D721Med (cell line): ENCODE measurements at regions not wholly inside any gene's neighbourhood (a gene's known extent, or its start where the extent isn't known, plus 50 kb on each side); places are given as distances from the start of the nearest gene placed in this dataset.

Experiments used
- DNase-seq: peaks from one replicate; pipeline ENCODE4 v3.0.0; 2011; ENCODE audit warnings: low spot score; ENCODE audit not compliant: insufficient read length
- FAIRE-seq: peaks from 2 replicates; lab custom pipeline; 2011; peaks lifted over from hg19 to GRCh38; lab: Jason Lieb, UNC
- TF ChIP-seq, protein P1 (sequence below): IDR thresholded peaks from 2 replicates; pipeline ENCODE4 v1.5.1; 2012; ENCODE audit warnings: mild to moderate bottlenecking, control low read depth; ENCODE audit not compliant: insufficient read depth; ENCODE audit errors: missing control alignments

DNA sequence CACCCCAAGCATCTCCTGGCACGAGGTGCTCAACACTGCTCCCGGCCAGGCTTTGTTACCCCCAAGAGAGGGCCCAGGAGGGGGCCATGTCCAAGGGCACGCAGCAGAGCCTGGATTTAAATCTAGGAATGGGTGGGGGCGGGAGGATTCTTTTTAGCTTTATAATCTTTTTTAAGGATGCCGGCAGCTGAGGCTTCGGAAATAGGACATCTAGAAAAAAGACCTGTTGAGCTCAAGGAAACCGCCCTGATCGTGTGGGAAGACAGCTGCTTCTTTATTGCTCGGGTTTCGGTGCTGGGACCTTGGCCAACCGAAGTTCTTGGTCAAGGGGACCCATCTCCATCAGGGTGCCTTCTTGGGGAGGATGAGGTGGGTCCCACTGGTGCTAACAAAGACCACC, 317.9 kb downstream of the CTTN start:
- DNase-seq = no peak
- TF ChIP-seq, protein P1, sequence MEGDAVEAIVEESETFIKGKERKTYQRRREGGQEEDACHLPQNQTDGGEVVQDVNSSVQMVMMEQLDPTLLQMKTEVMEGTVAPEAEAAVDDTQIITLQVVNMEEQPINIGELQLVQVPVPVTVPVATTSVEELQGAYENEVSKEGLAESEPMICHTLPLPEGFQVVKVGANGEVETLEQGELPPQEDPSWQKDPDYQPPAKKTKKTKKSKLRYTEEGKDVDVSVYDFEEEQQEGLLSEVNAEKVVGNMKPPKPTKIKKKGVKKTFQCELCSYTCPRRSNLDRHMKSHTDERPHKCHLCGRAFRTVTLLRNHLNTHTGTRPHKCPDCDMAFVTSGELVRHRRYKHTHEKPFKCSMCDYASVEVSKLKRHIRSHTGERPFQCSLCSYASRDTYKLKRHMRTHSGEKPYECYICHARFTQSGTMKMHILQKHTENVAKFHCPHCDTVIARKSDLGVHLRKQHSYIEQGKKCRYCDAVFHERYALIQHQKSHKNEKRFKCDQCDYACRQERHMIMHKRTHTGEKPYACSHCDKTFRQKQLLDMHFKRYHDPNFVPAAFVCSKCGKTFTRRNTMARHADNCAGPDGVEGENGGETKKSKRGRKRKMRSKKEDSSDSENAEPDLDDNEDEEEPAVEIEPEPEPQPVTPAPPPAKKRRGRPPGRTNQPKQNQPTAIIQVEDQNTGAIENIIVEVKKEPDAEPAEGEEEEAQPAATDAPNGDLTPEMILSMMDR = no peak
- FAIRE-seq = no peak

DNA sequence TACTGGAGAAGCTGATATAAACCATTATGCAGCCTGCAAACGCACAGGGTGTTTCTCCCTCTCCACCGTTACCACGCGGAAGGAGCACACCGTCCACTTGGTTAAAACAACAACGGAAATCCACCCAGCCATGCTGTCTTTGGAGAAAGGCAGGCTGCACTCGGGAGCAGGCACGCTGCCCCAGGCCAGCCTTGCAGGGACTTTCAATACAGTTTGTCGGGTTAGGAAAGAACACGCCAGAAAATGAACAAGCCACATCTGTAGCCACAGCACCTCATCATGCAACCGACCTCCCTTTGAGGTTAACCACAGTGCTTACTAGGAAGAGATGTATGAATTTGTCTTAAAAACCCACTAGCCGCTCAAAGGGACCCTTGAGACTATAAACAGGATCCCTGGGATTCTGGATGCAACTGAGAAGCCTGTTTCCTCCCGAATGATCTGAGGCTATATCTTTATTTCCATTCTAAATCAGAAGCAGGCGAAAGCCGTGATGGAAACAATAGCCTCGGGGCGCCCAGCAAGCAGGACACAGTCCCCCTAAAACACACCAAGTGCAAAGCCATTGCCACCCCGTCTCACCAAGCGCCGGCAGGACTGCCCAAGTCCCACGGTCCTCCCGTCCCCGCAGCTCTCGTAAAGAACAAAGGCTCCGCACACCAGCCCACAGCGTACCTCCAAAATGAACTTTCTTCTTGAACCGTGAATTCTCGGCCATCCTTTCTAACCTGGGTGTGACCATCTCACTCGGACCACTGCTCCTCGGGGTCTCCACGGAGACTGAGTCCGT, 318.9 kb downstream of the CTTN start:
- TF ChIP-seq, protein P1 = no peak
- FAIRE-seq = no peak
- DNase-seq = no peak

DNA sequence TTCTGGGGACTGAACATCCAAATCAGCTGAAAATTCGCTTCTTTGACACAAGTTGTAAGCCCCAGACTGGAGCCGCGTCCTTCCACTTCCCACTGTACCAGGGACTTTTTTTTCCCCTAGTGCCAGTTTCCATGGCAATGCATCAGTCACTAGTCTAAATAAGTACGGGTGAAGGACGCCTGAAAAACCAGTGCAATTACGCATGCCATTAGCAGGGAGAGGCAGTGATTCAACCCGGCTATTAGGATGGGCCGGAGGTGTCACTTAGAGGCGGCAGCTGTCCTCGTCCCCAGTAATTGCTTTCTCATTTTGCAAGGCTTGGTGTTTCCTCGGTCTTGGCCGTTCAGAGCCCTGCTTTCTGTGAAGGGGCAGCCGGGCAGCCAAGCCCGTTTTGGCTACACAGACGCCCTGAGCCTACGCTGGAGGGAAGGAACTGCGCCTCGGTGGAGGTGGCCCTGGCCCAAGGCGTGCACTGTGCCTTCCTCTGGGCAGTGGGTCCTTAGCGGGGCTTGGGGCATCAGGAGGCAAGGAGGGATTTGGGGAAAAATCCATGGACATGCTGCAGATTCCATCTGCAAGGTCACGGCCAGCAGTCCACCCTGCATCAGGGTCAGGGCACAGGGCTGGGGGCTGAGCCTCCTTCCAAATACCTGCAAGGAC, 319.7 kb downstream of the CTTN start:
- DNase-seq (no peak), FAIRE-seq (no peak)
- TF ChIP-seq, protein P1 = no peak

DNA sequence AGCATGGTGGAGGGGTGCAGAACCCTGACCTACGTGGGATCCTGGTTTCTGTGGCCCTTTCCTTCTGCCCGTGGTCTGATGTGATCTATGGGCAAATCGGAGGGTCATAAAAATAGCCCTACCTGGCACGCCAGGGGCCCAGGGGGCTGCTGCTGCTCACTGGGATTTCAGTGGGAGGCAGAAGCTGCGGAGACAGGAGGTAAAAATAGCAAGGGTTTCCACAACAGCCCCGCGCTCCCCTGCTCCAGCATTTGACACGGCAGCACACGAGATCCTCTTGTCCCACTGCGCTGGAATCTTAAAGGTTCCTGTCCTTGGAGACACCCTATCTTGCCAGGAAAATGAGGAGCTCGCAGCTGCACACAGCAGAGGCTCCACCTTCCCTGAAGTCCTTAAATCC, 321.2 kb downstream of the CTTN start:
- FAIRE-seq (no peak), DNase-seq (no peak)
- TF ChIP-seq, protein P1 = no peak

DNA sequence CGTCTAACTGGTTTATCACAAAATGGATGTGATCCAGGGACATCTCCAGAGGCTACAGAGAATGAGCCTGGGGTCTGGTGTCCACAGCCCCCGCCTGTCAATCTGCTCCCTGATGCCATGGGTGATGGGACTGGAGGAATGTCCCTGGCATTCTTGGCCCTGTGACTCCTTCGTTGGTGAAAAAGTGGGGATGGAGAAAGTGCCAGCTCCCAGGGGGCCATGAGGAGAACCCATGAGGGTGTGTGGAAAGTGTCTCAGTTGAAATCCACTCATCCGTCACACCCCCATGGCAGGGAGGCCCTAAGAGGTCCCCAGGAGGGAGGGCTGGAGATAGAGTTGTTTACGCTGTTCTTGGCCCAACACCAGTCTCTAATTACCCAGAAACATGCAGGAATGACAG, 322.0 kb downstream of the CTTN start:
- DNase-seq (no peak), FAIRE-seq (no peak)
- TF ChIP-seq, protein P1 = no peak

DNA sequence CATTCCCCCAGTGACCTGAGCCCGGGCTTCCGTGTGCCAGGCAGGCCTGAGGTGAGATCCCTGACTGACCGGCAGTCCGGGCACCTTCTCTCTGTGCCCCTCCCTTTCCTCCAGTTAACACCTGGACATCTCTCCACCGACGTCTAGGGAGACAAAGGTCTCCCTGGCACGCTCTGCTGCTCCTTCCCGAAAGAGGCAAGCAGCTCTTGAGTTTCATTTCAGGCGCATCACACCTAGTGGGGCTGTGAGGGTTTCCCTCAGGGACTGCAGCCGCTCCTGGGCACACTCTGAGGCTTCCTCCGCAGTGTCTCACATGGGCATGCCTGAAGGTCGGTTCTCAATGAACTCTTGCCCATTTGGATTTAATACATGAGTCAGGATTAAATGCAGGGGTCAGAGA, 322.7 kb downstream of the CTTN start:
- DNase-seq (no peak), FAIRE-seq (no peak)
- TF ChIP-seq, protein P1 = no peak

DNA sequence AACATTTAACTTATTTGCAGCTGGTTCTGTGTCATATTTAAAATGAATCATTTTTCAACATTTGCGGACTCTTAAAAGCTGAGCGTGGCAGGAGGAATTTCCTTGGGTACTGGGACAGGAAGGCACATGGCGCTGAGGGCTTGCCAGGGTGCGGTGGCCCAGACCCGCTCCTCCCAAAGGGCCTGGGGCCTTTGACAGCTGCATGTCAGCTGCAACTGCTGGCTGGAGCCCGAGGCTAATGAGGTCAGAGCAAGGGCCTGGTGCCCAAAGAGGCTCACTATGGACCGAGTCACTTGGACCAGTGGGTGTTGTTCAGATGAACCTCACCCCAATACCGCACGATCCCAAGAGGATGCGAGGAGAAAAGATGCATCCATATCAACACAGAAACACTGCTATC, 326.9 kb downstream of the CTTN start:
- TF ChIP-seq, protein P1 = no peak
- DNase-seq (no peak), FAIRE-seq (no peak)
